Muscle of leg (tissue), 3 donors: ENCODE measurements at regions not wholly inside any gene's neighbourhood (a gene's known extent, or its start where the extent isn't known, plus 50 kb on each side); places are given as distances from the start of the nearest gene placed in this dataset.

Experiments
- DNase-seq: peaks from one replicate; pipeline ENCODE4 v3.0.0; 2013
- H3K27ac ChIP-seq: one replicate; pipeline ENCODE4 v1.5.1; 2013; ENCODE audit warnings: mild to moderate bottlenecking, low read length, control low read depth
- H3K27me3 ChIP-seq: one replicate; pipeline ENCODE4 v1.6.1; 2013; ENCODE audit warnings: low read length; ENCODE audit not compliant: control insufficient read depth, insufficient read depth
- H3K36me3 ChIP-seq: one replicate; pipeline ENCODE4 v1.6.1; 2013; ENCODE audit warnings: low read length; ENCODE audit not compliant: control insufficient read depth, insufficient read depth
- H3K4me1 ChIP-seq: one replicate; pipeline ENCODE4 v1.6.1; 2013; ENCODE audit warnings: low read length; ENCODE audit not compliant: control insufficient read depth, insufficient read depth
- H3K4me3 ChIP-seq: one replicate; pipeline ENCODE4 v1.5.1; 2013; ENCODE audit warnings: low read length, control low read depth
- H3K9me3 ChIP-seq: replicated peaks from 2 replicates; pipeline ENCODE4 v1.6.1; 2013; ENCODE audit warnings: low read depth, low read length; ENCODE audit not compliant: control insufficient read depth
- WGBS: methylation state at CpG from one replicate; pipeline ENCODE4 v1.1.5; 2013; ENCODE audit warnings: missing lambda C conversion rate; ENCODE audit not compliant: insufficient coverage; 5-methylcytosine and 5-hydroxymethylcytosine counted together

GRCh38 chr2:239626961-239627592, 226.3 kb upstream of the HDAC4 start:
- WGBS: 72% methylated on average over 12 of the region's 16 CpGs
- H3K27me3 ChIP-seq: no peaks in the 10 kb centered on the region

GRCh38 chr2:239625971-239626734, 225.3 kb upstream of the HDAC4 start:
- H3K4me1 ChIP-seq: peaks cover 2% of the 10 kb centered on the region
- H3K4me3 ChIP-seq: no peak overlapping the region
- H3K36me3 ChIP-seq: no peaks in the 10 kb centered on the region
- no peak for DNase-seq
- H3K9me3 ChIP-seq: no peaks in the 10 kb centered on the region
- no peaks in the 10 kb centered on the region for H3K27me3 ChIP-seq
- no peak overlapping the region for H3K27ac ChIP-seq
- WGBS: 86% methylated on average over 4 of the region's 8 CpGs

More at GRCh38 chr2:239626961-239627592, 226.3 kb upstream of the HDAC4 start:
- no peak for DNase-seq
- Histone ChIP-seq H3K9me3 (no peaks in the 10 kb centered on the region), H3K4me1 (peaks cover 2% of the 10 kb centered on the region), H3K36me3 (no peaks in the 10 kb centered on the region), H3K4me3 (no peak overlapping the region), H3K27ac (no peak overlapping the region)

- Histone ChIP-seq H3K4me3 (no peak overlapping the region), H3K4me1 (peaks cover 2% of the 10 kb centered on the region), H3K27ac (no peak overlapping the region), H3K9me3 (no peaks in the 10 kb centered on the region), H3K27me3 (no peaks in the 10 kb centered on the region), H3K36me3 (no peaks in the 10 kb centered on the region)
- no peak for DNase-seq
- WGBS: 89% methylated on average over 9 of the region's 17 CpGs
These were observed 224.5 kb upstream of the HDAC4 start for GRCh38 chr2:239625156-239625845.

- Histone ChIP-seq H3K9me3 (peaks cover 3% of the 10 kb centered on the region), H3K4me3 (no peak overlapping the region), H3K4me1 (no peaks in the 10 kb centered on the region), H3K27me3 (no peaks in the 10 kb centered on the region), H3K27ac (no peak overlapping the region), H3K36me3 (no peaks in the 10 kb centered on the region)
- no peak for DNase-seq
- 91% methylated on average over 4 of the region's 8 CpGs for WGBS
These were observed 220.8 kb upstream of the HDAC4 start for GRCh38 chr2:239621611-239622010.

- Histone ChIP-seq H3K4me3 (no peak overlapping the region), H3K36me3 (no peaks in the 10 kb centered on the region), H3K4me1 (no peaks in the 10 kb centered on the region), H3K27ac (no peak overlapping the region), H3K9me3 (peaks cover 5% of the 10 kb centered on the region), H3K27me3 (no peaks in the 10 kb centered on the region)
- no peak for DNase-seq
- WGBS: no CpG with 5 or more reads among the region's 1 CpG
These were observed 218.5 kb upstream of the HDAC4 start for GRCh38 chr2:239619369-239619768.

- Histone ChIP-seq H3K36me3 (no peaks in the 10 kb centered on the region), H3K4me1 (no peaks in the 10 kb centered on the region), H3K9me3 (peaks cover 5% of the 10 kb centered on the region), H3K27me3 (peaks cover 4% of the 10 kb centered on the region), H3K4me3 (no peak overlapping the region), H3K27ac (no peak overlapping the region)
- no peak for DNase-seq
- WGBS: no CpG with 5 or more reads among the region's 2 CpGs
These were observed 215.9 kb upstream of the HDAC4 start for GRCh38 chr2:239616729-239617128.

GRCh38 chr2:239612133-239612532, 211.3 kb upstream of the HDAC4 start:
- Histone ChIP-seq H3K36me3 (no peaks in the 10 kb centered on the region), H3K4me1 (peaks cover 8% of the 10 kb centered on the region), H3K9me3 (peaks cover 2% of the 10 kb centered on the region), H3K4me3 (no peak overlapping the region), H3K27me3 (peaks cover 8% of the 10 kb centered on the region), H3K27ac (no peak overlapping the region)
- no peak for DNase-seq
- WGBS: 77% methylated on average over 7 of the region's 11 CpGs

- no peak overlapping the region for H3K27ac ChIP-seq
- peaks cover 8% of the 10 kb centered on the region for H3K4me1 ChIP-seq
- peaks cover 8% of the 10 kb centered on the region for H3K27me3 ChIP-seq
- no peaks in the 10 kb centered on the region for H3K36me3 ChIP-seq
- H3K9me3 ChIP-seq: peaks cover 1% of the 10 kb centered on the region
- H3K4me3 ChIP-seq: no peak overlapping the region
- DNase-seq: no peak
- 84% methylated on average over 8 of the region's 10 CpGs for WGBS
These were observed 210.5 kb upstream of the HDAC4 start for GRCh38 chr2:239611222-239611795.

- no peaks in the 10 kb centered on the region for H3K36me3 ChIP-seq
- 90% methylated on average over 7 of the region's 9 CpGs for WGBS
- no peak overlapping the region for H3K27ac ChIP-seq
- no peak for DNase-seq
- peaks cover 8% of the 10 kb centered on the region for H3K27me3 ChIP-seq
- H3K9me3 ChIP-seq: no peaks in the 10 kb centered on the region
- H3K4me1 ChIP-seq: peaks cover 8% of the 10 kb centered on the region
- H3K4me3 ChIP-seq: no peak overlapping the region
These were observed 209.8 kb upstream of the HDAC4 start for GRCh38 chr2:239610457-239611221.
